ENCODE measurements at regions not wholly inside any gene's neighbourhood (a gene's known extent, or its start where the extent isn't known, plus 50 kb on each side); places are given as distances from the start of the nearest gene placed in this dataset.

DNA sequence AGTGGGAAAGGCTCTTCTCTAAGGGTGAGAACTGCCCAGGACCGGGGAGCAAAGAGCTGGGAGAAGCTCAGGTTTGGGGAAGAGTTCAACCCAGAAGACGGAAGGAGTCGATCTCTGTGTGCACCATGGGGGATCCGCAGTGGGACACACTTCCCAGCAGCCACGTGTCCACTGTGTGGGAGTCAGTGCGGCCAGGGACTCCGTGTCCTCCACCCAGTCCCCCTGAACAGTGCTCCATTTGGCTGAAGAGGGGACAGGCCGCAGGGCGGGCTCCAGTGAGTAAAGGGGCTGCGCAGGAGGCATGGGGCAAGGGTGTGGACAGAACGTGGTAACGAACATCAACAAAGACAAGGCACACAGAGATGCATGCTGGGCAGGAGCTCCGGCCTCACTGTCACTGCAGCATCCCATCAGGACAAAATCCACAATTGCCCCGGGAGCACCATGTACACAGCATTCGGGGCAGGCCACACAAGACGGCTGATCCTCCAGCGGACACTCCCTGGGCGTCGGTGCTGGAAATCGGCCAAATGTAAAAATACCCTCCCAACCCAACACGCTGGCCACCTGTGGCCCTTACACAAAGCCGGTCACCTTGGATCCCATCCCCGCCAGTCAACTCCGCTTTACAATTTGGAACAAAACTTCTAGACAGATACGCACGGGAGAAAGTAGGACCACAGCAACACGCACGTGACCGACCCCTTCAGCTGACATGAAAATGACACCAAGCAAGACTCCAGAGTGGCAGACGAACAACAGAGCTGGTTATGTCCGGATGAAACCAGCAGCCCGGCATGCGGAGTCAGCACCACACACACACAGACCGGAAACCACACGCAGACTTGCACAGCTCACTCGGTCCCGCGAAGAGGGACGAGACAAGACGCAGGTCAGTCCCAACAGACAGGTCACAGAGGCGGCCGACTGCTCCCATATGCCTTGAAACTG is 366.8 kb downstream of the SHANK2 start:
- no peaks in the 10 kb centered on the region for H4K20me1 ChIP-seq (ENCODE audit: low read depth, low read length)
- H3F3A ChIP-seq (ENCODE audit: insufficient read depth): no peaks in the 10 kb centered on the region
- H3K27ac ChIP-seq (ENCODE audit: low read depth, low read length): no peak overlapping the region
- no peaks in the 10 kb centered on the region for H3K36me3 ChIP-seq (ENCODE audit: low read length)
- no peaks in the 10 kb centered on the region for H3K9me3 ChIP-seq (ENCODE audit: insufficient read depth, low read length)
- no peaks in the 10 kb centered on the region for H3K27me3 ChIP-seq (ENCODE audit: low read length)
- H3K4me3 ChIP-seq (ENCODE audit: insufficient read depth, low read length, poor library complexity, severe bottlenecking): no peak overlapping the region
- TF ChIP-seq, protein P1, sequence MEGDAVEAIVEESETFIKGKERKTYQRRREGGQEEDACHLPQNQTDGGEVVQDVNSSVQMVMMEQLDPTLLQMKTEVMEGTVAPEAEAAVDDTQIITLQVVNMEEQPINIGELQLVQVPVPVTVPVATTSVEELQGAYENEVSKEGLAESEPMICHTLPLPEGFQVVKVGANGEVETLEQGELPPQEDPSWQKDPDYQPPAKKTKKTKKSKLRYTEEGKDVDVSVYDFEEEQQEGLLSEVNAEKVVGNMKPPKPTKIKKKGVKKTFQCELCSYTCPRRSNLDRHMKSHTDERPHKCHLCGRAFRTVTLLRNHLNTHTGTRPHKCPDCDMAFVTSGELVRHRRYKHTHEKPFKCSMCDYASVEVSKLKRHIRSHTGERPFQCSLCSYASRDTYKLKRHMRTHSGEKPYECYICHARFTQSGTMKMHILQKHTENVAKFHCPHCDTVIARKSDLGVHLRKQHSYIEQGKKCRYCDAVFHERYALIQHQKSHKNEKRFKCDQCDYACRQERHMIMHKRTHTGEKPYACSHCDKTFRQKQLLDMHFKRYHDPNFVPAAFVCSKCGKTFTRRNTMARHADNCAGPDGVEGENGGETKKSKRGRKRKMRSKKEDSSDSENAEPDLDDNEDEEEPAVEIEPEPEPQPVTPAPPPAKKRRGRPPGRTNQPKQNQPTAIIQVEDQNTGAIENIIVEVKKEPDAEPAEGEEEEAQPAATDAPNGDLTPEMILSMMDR (IDR thresholded peaks at IDR 0.05; ENCODE audit: insufficient read depth, low read length, poor library complexity, severe bottlenecking): no peak
- TF ChIP-seq EZH2phosphoT487 (conservative IDR thresholded peaks at IDR 0.05; ENCODE audit: low read length): no peak
- no peaks in the 10 kb centered on the region for H3K9me2 ChIP-seq (replicated peaks; ENCODE audit: insufficient read depth, low read length)
- H2AFZ ChIP-seq (ENCODE audit: low read depth, low read length, severe bottlenecking): no peak overlapping the region
- no peak overlapping the region for H3K4me2 ChIP-seq (ENCODE audit: low read depth, low read length, poor library complexity, severe bottlenecking)
- H3K79me2 ChIP-seq (ENCODE audit: insufficient read depth, low read length): no peaks in the 10 kb centered on the region
- H3K9ac ChIP-seq (ENCODE audit: low read length): no peak overlapping the region

DNA sequence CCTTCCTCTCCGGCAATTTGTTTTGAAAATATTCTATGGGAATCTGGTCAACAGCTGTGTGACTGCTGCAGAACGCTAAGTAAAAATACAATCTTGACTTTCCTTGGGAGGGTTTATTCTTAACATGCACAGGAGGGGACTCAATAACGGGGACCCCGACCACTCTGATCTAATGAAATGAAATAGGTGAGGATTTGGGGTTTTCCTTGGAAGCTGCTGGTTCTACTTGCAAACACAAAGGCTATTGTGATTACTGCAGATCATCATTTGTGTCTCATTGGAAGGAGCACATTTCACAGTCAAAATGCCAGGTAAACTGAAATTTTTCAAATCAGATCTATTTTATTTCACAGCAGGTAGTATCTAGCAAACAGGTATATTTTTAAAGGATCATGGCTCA is 366.1 kb downstream of the SHANK2 start:
- Histone ChIP-seq H3K4me2 (ENCODE audit: low read depth, low read length, poor library complexity, severe bottlenecking) (no peak overlapping the region), H4K20me1 (ENCODE audit: low read depth, low read length) (no peaks in the 10 kb centered on the region), H3K9ac (ENCODE audit: low read length) (no peak overlapping the region), H3K9me2 (replicated peaks; ENCODE audit: insufficient read depth, low read length) (no peaks in the 10 kb centered on the region), H3K9me3 (ENCODE audit: insufficient read depth, low read length) (no peaks in the 10 kb centered on the region), H3K36me3 (ENCODE audit: low read length) (no peaks in the 10 kb centered on the region), H3F3A (ENCODE audit: insufficient read depth) (no peaks in the 10 kb centered on the region), H2AFZ (ENCODE audit: low read depth, low read length, severe bottlenecking) (no peak overlapping the region), H3K27ac (ENCODE audit: low read depth, low read length) (no peak overlapping the region), H3K79me2 (ENCODE audit: insufficient read depth, low read length) (no peaks in the 10 kb centered on the region), H3K27me3 (ENCODE audit: low read length) (no peaks in the 10 kb centered on the region), H3K4me3 (ENCODE audit: insufficient read depth, low read length, poor library complexity, severe bottlenecking) (no peak overlapping the region)
- TF ChIP-seq, protein P1 (IDR thresholded peaks at IDR 0.05; ENCODE audit: insufficient read depth, low read length, poor library complexity, severe bottlenecking): no peak
- no peak for TF ChIP-seq EZH2phosphoT487 (conservative IDR thresholded peaks at IDR 0.05; ENCODE audit: low read length)

DNA sequence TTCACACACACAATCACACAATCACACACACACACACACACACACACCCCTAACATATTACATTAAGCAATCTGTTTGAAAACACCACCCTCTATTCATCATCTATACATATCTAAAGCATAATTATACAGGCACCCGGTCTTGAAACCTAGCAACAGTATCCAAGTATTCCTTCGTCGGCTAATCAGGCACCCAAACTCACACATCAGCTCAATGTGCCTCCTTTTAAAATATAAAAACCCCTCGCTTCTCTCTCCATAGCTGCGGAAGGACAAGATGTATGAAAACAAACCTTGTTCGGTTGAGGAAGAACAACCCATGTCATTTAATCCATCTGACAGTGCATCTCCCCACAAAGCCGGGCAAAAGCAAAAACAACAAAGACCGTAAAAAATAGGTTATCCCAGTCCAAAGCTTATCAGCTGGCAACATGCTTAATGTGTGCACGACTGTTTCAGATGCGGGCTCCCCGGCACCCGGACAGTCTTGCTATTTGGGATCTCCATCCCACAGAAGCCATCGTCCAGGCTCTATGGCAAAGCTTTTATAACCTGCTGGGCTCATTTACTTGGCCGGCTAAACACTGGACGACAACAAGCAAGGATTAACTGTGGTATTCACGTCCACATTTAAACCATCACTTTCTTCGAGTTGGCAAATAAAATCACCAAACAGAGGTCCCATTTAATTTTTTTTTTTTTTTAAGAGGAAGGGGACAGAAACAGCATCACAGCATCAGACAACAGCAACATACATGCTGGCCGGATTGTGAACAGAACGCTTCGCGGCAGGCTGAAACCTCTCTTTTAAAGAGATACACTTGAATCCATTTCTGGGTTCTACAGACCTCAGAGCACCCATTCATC is 365.5 kb downstream of the SHANK2 start:
- H3K79me2 ChIP-seq (ENCODE audit: insufficient read depth, low read length): no peaks in the 10 kb centered on the region
- H3K27ac ChIP-seq (ENCODE audit: low read depth, low read length): no peak overlapping the region
- H3F3A ChIP-seq (ENCODE audit: insufficient read depth): no peaks in the 10 kb centered on the region
- TF ChIP-seq EZH2phosphoT487 (conservative IDR thresholded peaks at IDR 0.05; ENCODE audit: low read length): no peak
- TF ChIP-seq, protein P1 (IDR thresholded peaks at IDR 0.05; ENCODE audit: insufficient read depth, low read length, poor library complexity, severe bottlenecking): no peak
- no peaks in the 10 kb centered on the region for H3K9me3 ChIP-seq (ENCODE audit: insufficient read depth, low read length)
- H3K4me2 ChIP-seq (ENCODE audit: low read depth, low read length, poor library complexity, severe bottlenecking): no peak overlapping the region
- H4K20me1 ChIP-seq (ENCODE audit: low read depth, low read length): no peaks in the 10 kb centered on the region
- H3K4me3 ChIP-seq (ENCODE audit: insufficient read depth, low read length, poor library complexity, severe bottlenecking): no peak overlapping the region
- H3K9ac ChIP-seq (ENCODE audit: low read length): no peak overlapping the region
- no peaks in the 10 kb centered on the region for H3K36me3 ChIP-seq (ENCODE audit: low read length)
- no peaks in the 10 kb centered on the region for H3K27me3 ChIP-seq (ENCODE audit: low read length)
- H3K9me2 ChIP-seq (replicated peaks; ENCODE audit: insufficient read depth, low read length): no peaks in the 10 kb centered on the region
- no peak overlapping the region for H2AFZ ChIP-seq (ENCODE audit: low read depth, low read length, severe bottlenecking)
